H9 (cell line): ENCODE measurements at regions not wholly inside any gene's neighbourhood (a gene's known extent, or its start where the extent isn't known, plus 50 kb on each side); places are given as distances from the start of the nearest gene placed in this dataset.

Source experiments
- DNase-seq: peaks from one replicate; pipeline ENCODE4 v3.0.0-alpha.2; 2017
- H2AFZ ChIP-seq: one replicate; pipeline ENCODE4 v1.6.1; 2013; ENCODE audit warnings: mild to moderate bottlenecking, low read length, control low read depth, moderate library complexity
- H2AK5ac ChIP-seq: 2 replicates; pipeline ENCODE4 v1.6.1; 2013; ENCODE audit warnings: low read length, control low read depth, mixed read lengths; ENCODE audit not compliant: insufficient read length
- H2BK120ac ChIP-seq: one replicate; pipeline ENCODE4 v1.6.1; 2013; ENCODE audit warnings: low read depth, mild to moderate bottlenecking, low read length, control low read depth, inconsistent platforms; ENCODE audit not compliant: poor library complexity, severe bottlenecking
- H2BK12ac ChIP-seq: 2 replicates; pipeline ENCODE4 v1.6.1; 2013; ENCODE audit warnings: low read length, control low read depth, mixed read lengths, low read depth; ENCODE audit not compliant: insufficient read length
- H2BK15ac ChIP-seq: 2 replicates; pipeline ENCODE4 v1.6.1; 2013; ENCODE audit warnings: low read depth, low read length, control low read depth
- H2BK20ac ChIP-seq: one replicate; pipeline ENCODE4 v1.6.1; 2013; ENCODE audit warnings: low read depth, mild to moderate bottlenecking, low read length, control low read depth, inconsistent platforms; ENCODE audit not compliant: poor library complexity, severe bottlenecking
- H2BK5ac ChIP-seq: 2 replicates; pipeline ENCODE4 v1.6.1; 2013; ENCODE audit warnings: low read length, control low read depth, mixed read lengths; ENCODE audit not compliant: insufficient read length
- H3K14ac ChIP-seq: 2 replicates; pipeline ENCODE4 v1.6.1; 2013; ENCODE audit warnings: low read length, control low read depth; ENCODE audit not compliant: insufficient read depth
- H3K18ac ChIP-seq: 2 replicates; pipeline ENCODE4 v1.6.1; 2013; ENCODE audit warnings: low read depth, mild to moderate bottlenecking, mixed read lengths, low read length, control low read depth; ENCODE audit not compliant: insufficient read length
- H3K23ac ChIP-seq: 2 replicates; pipeline ENCODE4 v1.6.1; 2013; ENCODE audit warnings: low read length, control low read depth, mixed read lengths, low read depth; ENCODE audit not compliant: insufficient read length
- H3K23me2 ChIP-seq: 2 replicates; pipeline ENCODE4 v1.6.1; 2013; ENCODE audit warnings: low read depth, mild to moderate bottlenecking, mixed read lengths, low read length, control low read depth; ENCODE audit not compliant: insufficient read length, poor library complexity, severe bottlenecking
- H3K27ac ChIP-seq: 2 replicates; pipeline ENCODE4 v1.5.1; 2013; ENCODE audit warnings: low read length, control low read depth, mixed read lengths, low read depth; ENCODE audit not compliant: insufficient read length
- H3K27me3 ChIP-seq: 2 replicates; pipeline ENCODE4 v1.6.1; 2013; ENCODE audit warnings: low read length, control low read depth, inconsistent platforms; ENCODE audit not compliant: insufficient read depth
- H3K4ac ChIP-seq: 2 replicates; pipeline ENCODE4 v1.6.1; 2013; ENCODE audit warnings: low read depth, mild to moderate bottlenecking, control low read depth, inconsistent platforms, low read length, moderate library complexity
- H3K4me1 ChIP-seq: 2 replicates; pipeline ENCODE4 v1.6.1; 2013; ENCODE audit warnings: low read length, control low read depth, inconsistent platforms; ENCODE audit not compliant: insufficient read depth
- H3K4me2 ChIP-seq: 2 replicates; pipeline ENCODE4 v1.6.1; 2013; ENCODE audit warnings: low read length, control low read depth, mixed read lengths; ENCODE audit not compliant: insufficient read length, insufficient read depth
- H3K56ac ChIP-seq: 2 replicates; pipeline ENCODE4 v1.6.1; 2013; ENCODE audit warnings: low read depth, mild to moderate bottlenecking, mixed read lengths, low read length, control low read depth; ENCODE audit not compliant: insufficient read length
- H3K79me1 ChIP-seq: 2 replicates; pipeline ENCODE4 v1.6.1; 2013; ENCODE audit warnings: low read depth, mild to moderate bottlenecking, moderate library complexity, low read length, control low read depth, inconsistent platforms; ENCODE audit not compliant: insufficient read depth, poor library complexity, severe bottlenecking
- H3K79me2 ChIP-seq: 2 replicates; pipeline ENCODE4 v1.6.1; 2013; ENCODE audit warnings: low read length, control low read depth, inconsistent platforms; ENCODE audit not compliant: insufficient read depth
- H3K9ac ChIP-seq: 2 replicates; pipeline ENCODE4 v1.6.1; 2013; ENCODE audit warnings: low read length, control low read depth, mixed read lengths; ENCODE audit not compliant: insufficient read length; ENCODE audit errors: extremely low read depth
- H3K9me3 ChIP-seq: one replicate; pipeline ENCODE4 v1.6.1; 2013; ENCODE audit warnings: low read depth, low read length, inconsistent platforms; ENCODE audit not compliant: control insufficient read depth
- H3T11ph ChIP-seq: one replicate; pipeline ENCODE4 v1.6.1; 2013; ENCODE audit warnings: mild to moderate bottlenecking, low read length, control low read depth, inconsistent platforms
- H4K20me1 ChIP-seq: one replicate; pipeline ENCODE4 v1.6.1; 2013; ENCODE audit not compliant: control insufficient read depth, insufficient read length, insufficient read depth
- H4K5ac ChIP-seq: 2 replicates; pipeline ENCODE4 v1.6.1; 2013; ENCODE audit warnings: low read depth, mild to moderate bottlenecking, mixed read lengths, low read length, control low read depth; ENCODE audit not compliant: insufficient read length
- H4K8ac ChIP-seq: replicated peaks from 2 replicates; pipeline ENCODE4 v1.6.1; 2013; ENCODE audit warnings: low read length, control low read depth, mixed read lengths, low read depth; ENCODE audit not compliant: insufficient read length
- H4K91ac ChIP-seq: 2 replicates; pipeline ENCODE4 v1.6.1; 2013; ENCODE audit warnings: low read depth, mild to moderate bottlenecking, moderate library complexity, mixed read lengths, low read length, control low read depth; ENCODE audit not compliant: insufficient read length
- H3K27ac Mint-ChIP-seq, 3 experiments: 2 replicates in 2 of 3; 3 replicates in 1 of 3; pipeline ENCODE4 v1.8.0; 2020 to 2021; ENCODE audit warnings: mixed read lengths in 3 of 3, mild to moderate bottlenecking in 1 of 3, moderate library complexity in 1 of 3
- H3K27me3 Mint-ChIP-seq: 2 replicates; pipeline ENCODE4 v1.8.0; 2021; ENCODE audit warnings: low read depth, mild to moderate bottlenecking, moderate library complexity, mixed read lengths
- H3K36me3 Mint-ChIP-seq, 3 experiments: 2 replicates in 2 of 3; 3 replicates in 1 of 3; pipeline ENCODE4 v1.8.0; 2020 to 2021; ENCODE audit warnings: low read depth in 3 of 3, mixed read lengths in 3 of 3; ENCODE audit not compliant: insufficient read depth in 1 of 3
- H3K4me1 Mint-ChIP-seq, 2 experiments: 2 replicates each; pipeline ENCODE4 v1.8.0; 2020; ENCODE audit warnings: mixed read lengths in 2 of 2
- H3K4me3 Mint-ChIP-seq, 2 experiments: 2 replicates in 1 of 2; 3 replicates in 1 of 2; pipeline ENCODE4 v1.8.0; 2020 to 2021; ENCODE audit warnings: mild to moderate bottlenecking in 2 of 2, mixed read lengths in 2 of 2, moderate library complexity in 1 of 2
- H3K9me3 Mint-ChIP-seq, 2 experiments: 2 replicates in 1 of 2; 3 replicates in 1 of 2; pipeline ENCODE4 v1.8.0; 2020; ENCODE audit warnings: mild to moderate bottlenecking in 2 of 2, mixed read lengths in 2 of 2, moderate library complexity in 1 of 2
- CTCF ChIP-seq: fragments of 200-600 bp; sonication (generic); conservative IDR thresholded peaks from 3 replicates; pipeline ENCODE4 v1.8.0; 2021; ENCODE audit warnings: antibody characterized with exemption, mild to moderate bottlenecking
- WGBS: extraction: QIAGEN DNeasy Blood & Tissue Kit; methylation state at CpG from one replicate; pipeline ENCODE4 v1.1.7; 2013; ENCODE audit warnings: missing lambda C conversion rate, low lambda C conversion rate, mixed read lengths; ENCODE audit not compliant: insufficient read length; ENCODE audit errors: extremely low coverage; 5-methylcytosine and 5-hydroxymethylcytosine counted together

GRCh38 chrX:112979879-112980278 is 139.2 kb upstream of the AMOT start:
- Histone ChIP-seq H3T11ph (no peak overlapping the region), H2BK20ac (no peak overlapping the region), H4K91ac (no peak overlapping the region), H3K18ac (no peak overlapping the region), H3K23me2 (no peaks in the 10 kb centered on the region), H2BK5ac (no peak overlapping the region), H3K4me1 (no peaks in the 10 kb centered on the region), H3K79me1 (no peaks in the 10 kb centered on the region), H2BK12ac (no peak overlapping the region), H2BK15ac (no peak overlapping the region), H3K14ac (no peak overlapping the region), H4K8ac (no peak overlapping the region), H4K20me1 (no peaks in the 10 kb centered on the region), H3K56ac (no peak overlapping the region), H2AFZ (no peak overlapping the region), H3K79me2 (no peaks in the 10 kb centered on the region), H4K5ac (no peak overlapping the region), H2AK5ac (no peak overlapping the region), H3K4me2 (no peak overlapping the region), H3K9ac (no peak overlapping the region), H3K27me3 (no peaks in the 10 kb centered on the region), H3K27ac (no peak overlapping the region), H2BK120ac (no peak overlapping the region), H3K9me3 (no peaks in the 10 kb centered on the region), H3K4ac (no peak overlapping the region), H3K23ac (no peak overlapping the region)
- H3K36me3 Mint-ChIP-seq, result peaks cover 0 to 9% (median 0%) of the 10 kb centered on the region in 3 experiments; a peak in 2 of 7 replicates
- peaks cover 4 to 5% of the 10 kb centered on the region in 2 experiments; a peak in 3 of 5 replicates for H3K9me3 Mint-ChIP-seq
- H3K27ac Mint-ChIP-seq, result no peak overlapping the region
- no peak overlapping the region for H3K4me3 Mint-ChIP-seq
- H3K4me1 Mint-ChIP-seq, result no peaks in the 10 kb centered on the region; a peak in 1 of 4 replicates
- TF ChIP-seq CTCF, result no peak
- DNase-seq, result no peak
- H3K27me3 Mint-ChIP-seq, result no peaks in the 10 kb centered on the region
- WGBS, result no CpG with 5 or more reads among the region's 1 CpG
